ENCODE measurements at regions not wholly inside any gene's neighbourhood (a gene's known extent, or its start where the extent isn't known, plus 50 kb on each side); places are given as distances from the start of the nearest gene placed in this dataset.

DNA sequence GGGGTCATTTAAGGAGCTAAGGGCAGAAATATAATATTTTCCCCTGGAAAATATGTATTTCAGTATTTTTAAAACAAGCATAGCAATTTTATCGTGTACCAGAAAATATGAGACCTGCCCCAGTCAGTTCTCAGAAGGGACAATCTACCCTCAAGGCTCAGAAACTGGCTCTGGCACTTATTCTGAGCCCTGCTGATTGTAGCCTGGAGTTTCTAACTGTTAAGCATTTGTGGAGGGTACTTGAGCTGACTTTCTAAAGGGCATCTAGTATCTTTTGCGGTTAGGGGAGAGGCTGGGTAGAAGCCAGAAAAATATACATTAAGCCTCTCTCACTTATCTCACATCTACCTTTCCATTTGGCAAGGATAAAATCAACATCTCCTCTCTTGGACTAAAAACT lies 71.3 kb upstream of the FSHB start:
- DNase-seq, result no peak

DNA sequence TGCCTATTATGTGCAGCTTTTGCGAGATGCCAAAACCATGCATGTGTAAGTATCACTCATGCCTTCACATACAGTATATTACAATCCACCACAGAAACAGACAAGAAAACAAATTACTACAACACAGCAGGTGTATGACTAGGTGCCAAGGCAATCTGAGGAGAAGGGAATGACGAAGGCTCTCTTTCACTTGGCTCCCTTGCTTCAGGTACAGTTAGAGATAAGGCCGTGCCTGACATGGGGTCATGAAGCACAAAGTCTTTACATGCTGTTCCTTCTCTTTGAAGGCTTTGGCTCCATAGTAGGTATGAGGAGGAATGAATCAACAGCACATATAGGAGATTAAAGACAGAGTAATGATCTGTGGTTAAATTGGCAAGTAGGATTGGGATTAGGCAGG lies 65.2 kb upstream of the FSHB start:
- DNase-seq, result no peak

GRCh38 chr11:30171661-30172060 lies 59.2 kb upstream of the FSHB start:
- DNase-seq, result no peak

DNA sequence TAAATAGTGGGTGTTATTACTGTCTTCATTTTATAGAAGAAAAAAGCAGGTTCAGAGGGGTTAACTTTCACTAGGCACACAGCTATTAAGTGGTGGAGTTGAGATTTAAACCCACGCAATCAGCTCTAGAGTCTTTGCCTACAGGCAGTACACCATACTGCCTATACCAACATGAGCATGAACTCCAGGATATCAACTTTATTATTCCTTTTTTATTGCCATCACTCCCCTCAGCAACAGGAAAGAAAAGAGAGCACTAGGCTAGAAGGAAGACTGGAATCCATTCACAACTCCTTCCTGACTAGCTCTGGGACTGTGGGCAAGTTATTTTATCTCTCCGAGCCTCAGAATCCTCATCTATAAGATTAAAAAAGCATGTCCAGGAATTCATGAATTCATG lies 58.7 kb upstream of the FSHB start:
- no peak for DNase-seq

- DNase-seq, result no peak
These were observed 57.9 kb upstream of the FSHB start for GRCh38 chr11:30172883-30173311.

DNA sequence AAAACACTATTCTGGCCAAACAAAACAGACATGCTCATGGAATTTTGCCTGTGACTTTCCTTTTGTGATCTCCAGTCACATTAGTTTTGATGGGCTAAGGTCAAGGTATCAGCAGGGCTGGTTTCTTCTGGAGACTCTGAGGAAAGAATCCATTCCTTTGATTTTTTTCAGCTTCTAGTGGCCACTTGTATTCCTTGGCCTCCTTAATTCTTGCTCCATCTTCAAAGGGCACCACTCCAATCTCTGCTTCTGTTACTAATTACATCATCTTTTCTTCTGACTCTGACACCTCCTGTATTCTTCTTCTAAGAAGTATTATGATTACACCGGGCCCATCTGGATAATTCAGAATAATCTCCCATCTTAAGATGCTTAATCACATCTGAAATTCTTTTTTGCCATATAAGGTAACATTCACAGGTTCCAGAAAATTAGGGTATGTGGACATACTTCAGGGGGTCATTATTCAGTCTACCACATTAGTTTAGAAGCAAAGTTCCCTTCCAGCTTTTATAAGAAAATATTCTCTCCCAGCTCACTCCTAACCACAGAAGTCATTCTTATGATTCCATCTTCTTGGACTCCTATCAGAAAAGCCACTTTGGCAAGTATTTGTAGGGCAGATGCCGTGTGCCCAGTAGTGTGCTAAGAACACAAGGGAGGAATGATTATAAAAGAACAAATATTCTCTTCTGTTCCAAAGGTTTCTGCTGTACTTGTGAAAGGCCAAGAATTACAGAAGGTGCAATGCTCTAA lies 56.4 kb upstream of the FSHB start:
- no peak for DNase-seq
